NB4 (cell line): ENCODE measurements at regions not wholly inside any gene's neighbourhood (a gene's known extent, or its start where the extent isn't known, plus 50 kb on each side); places are given as distances from the start of the nearest gene placed in this dataset.

Source experiments
- POLR2A ChIP-seq: IDR thresholded peaks from 2 replicates; pipeline ENCODE4 v1.6.1; 2011; ENCODE audit warnings: mild to moderate bottlenecking; ENCODE audit not compliant: insufficient read length; ENCODE audit errors: extremely low read depth
- TF ChIP-seq, protein P1 (sequence below): IDR thresholded peaks from one replicate; pipeline ENCODE4 v1.5.1; 2012; ENCODE audit warnings: low read depth, low read length

DNA sequence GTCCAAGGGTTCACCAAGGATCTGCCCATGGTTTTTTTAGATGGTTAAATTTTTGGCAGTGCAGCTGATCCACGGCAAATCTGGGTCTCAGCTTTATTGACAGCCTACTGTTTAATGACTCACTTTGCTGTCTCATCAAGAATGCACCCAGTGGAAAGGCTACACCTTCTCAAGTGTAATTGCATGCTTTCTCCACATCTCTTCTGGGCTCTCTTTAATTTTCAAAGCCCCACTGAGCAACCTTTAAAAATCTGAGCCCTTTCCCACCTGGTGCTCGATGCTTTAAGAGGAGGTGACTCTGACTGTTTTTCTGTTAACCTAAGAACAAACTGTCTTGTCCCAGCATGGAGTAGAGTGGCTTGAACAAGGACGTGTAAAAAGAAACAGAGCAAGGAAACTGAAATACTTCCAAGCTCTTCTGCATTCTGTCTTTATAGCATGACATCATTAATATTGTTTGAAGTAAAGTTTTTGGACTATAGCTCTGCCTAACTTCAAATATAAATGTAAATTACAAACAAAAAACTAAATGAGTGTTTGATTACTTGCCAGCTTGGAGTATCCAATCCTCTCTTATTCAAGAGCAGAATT is 214.2 kb upstream of the KRR1 start:
- no peak for TF ChIP-seq POLR2A
- TF ChIP-seq, protein P1, sequence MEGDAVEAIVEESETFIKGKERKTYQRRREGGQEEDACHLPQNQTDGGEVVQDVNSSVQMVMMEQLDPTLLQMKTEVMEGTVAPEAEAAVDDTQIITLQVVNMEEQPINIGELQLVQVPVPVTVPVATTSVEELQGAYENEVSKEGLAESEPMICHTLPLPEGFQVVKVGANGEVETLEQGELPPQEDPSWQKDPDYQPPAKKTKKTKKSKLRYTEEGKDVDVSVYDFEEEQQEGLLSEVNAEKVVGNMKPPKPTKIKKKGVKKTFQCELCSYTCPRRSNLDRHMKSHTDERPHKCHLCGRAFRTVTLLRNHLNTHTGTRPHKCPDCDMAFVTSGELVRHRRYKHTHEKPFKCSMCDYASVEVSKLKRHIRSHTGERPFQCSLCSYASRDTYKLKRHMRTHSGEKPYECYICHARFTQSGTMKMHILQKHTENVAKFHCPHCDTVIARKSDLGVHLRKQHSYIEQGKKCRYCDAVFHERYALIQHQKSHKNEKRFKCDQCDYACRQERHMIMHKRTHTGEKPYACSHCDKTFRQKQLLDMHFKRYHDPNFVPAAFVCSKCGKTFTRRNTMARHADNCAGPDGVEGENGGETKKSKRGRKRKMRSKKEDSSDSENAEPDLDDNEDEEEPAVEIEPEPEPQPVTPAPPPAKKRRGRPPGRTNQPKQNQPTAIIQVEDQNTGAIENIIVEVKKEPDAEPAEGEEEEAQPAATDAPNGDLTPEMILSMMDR: no peak
